ENCODE measurements at regions not wholly inside any gene's neighbourhood (a gene's known extent, or its start where the extent isn't known, plus 50 kb on each side); places are given as distances from the start of the nearest gene placed in this dataset.

- TF ChIP-seq PREB (CRISPR knock-in tag; IDR thresholded peaks at IDR 0.05; ENCODE audit: borderline replicate concordance) (no peak), FOXK1 (CRISPR knock-in tag; IDR thresholded peaks at IDR 0.05) (no peak), TEAD4 (CRISPR knock-in tag; IDR thresholded peaks at IDR 0.05) (no peak)
Observed at GRCh38 chr1:60245324-60245723, 171.8 kb upstream of the C1orf87 start.
